ENCODE measurements at regions not wholly inside any gene's neighbourhood (a gene's known extent, or its start where the extent isn't known, plus 50 kb on each side); places are given as distances from the start of the nearest gene placed in this dataset.

GRCh38 chr4:58541926-58542325 lies 1431.7 kb upstream of the IGFBP7 start:
- DNase-seq = no peak
- H3K27me3 Mint-ChIP-seq = no peaks in the 10 kb centered on the region
- Histone ChIP-seq H3K4me1 (ENCODE audit: insufficient read depth, low read length) (no peaks in the 10 kb centered on the region), H3K4me3 (ENCODE audit: low read length) (no peak overlapping the region), H3K36me3 (ENCODE audit: insufficient read depth, low read length) (no peaks in the 10 kb centered on the region), H3K27me3 (ENCODE audit: control insufficient read depth in 1 of 2, insufficient read depth in 2 of 2, low read length in 2 of 2) (no peaks in the 10 kb centered on the region), H3K27ac (ENCODE audit: low read depth in 1 of 2, low read length in 2 of 2) (no peak overlapping the region), H3K9me3 (ENCODE audit: control insufficient read depth in 1 of 2, insufficient read depth in 1 of 2, low read length in 2 of 2) (peaks cover 0 to 4% of the 10 kb centered on the region in 2 experiments)
- POLR2A ChIA-PET = no interaction called here
- no peaks in the 10 kb centered on the region for H3K4me1 Mint-ChIP-seq (ENCODE audit: low read depth)
- no peak overlapping the region for H3K27ac Mint-ChIP-seq
- CTCF ChIA-PET = no interaction called here
- TF ChIP-seq CTCF (IDR thresholded peaks at IDR 0.05) = no peak
- peaks cover 3% of the 10 kb centered on the region for H3K9me3 Mint-ChIP-seq
- H3K36me3 Mint-ChIP-seq (ENCODE audit: low read depth) = no peaks in the 10 kb centered on the region
- H3K4me3 Mint-ChIP-seq = no peak overlapping the region
- ATAC-seq (ENCODE audit: poor library complexity) = no peak
- intact Hi-C loops (cut with DNase I, micrococcal nuclease) = no loop called here

- H3K36me3 ChIP-seq (ENCODE audit: insufficient read depth, low read length) = no peaks in the 10 kb centered on the region
Measured at GRCh38 chr4:58522765-58523382, 1412.7 kb upstream of the IGFBP7 start.

GRCh38 chr4:58515226-58515625 lies 1405.0 kb upstream of the IGFBP7 start:
- Mint-ChIP-seq H3K9me3 (peaks cover 2% of the 10 kb centered on the region), H3K4me3 (no peak overlapping the region), H3K27me3 (no peaks in the 10 kb centered on the region), H3K27ac (no peak overlapping the region), H3K4me1 (ENCODE audit: low read depth) (no peaks in the 10 kb centered on the region), H3K36me3 (ENCODE audit: low read depth) (no peaks in the 10 kb centered on the region)
- ATAC-seq (ENCODE audit: poor library complexity) = no peak
- TF ChIP-seq CTCF (IDR thresholded peaks at IDR 0.05) = no peak
- intact Hi-C loops (cut with DNase I, micrococcal nuclease) = no loop called here
- ChIA-PET POLR2A (no interaction called here), CTCF (no interaction called here)
- Histone ChIP-seq H3K27me3 (ENCODE audit: control insufficient read depth in 1 of 2, insufficient read depth in 2 of 2, low read length in 2 of 2) (no peaks in the 10 kb centered on the region), H3K4me3 (ENCODE audit: low read length) (no peak overlapping the region), H3K27ac (ENCODE audit: low read depth in 1 of 2, low read length in 2 of 2) (no peak overlapping the region), H3K36me3 (ENCODE audit: insufficient read depth, low read length) (no peaks in the 10 kb centered on the region), H3K4me1 (ENCODE audit: insufficient read depth, low read length) (no peaks in the 10 kb centered on the region), H3K9me3 (ENCODE audit: control insufficient read depth in 1 of 2, insufficient read depth in 1 of 2, low read length in 2 of 2) (peaks cover 0 to 4% of the 10 kb centered on the region in 2 experiments)
- no peak for DNase-seq

More at GRCh38 chr4:58522765-58523382, 1412.7 kb upstream of the IGFBP7 start:
- Mint-ChIP-seq H3K4me1 (ENCODE audit: low read depth) (no peaks in the 10 kb centered on the region), H3K4me3 (no peak overlapping the region), H3K27ac (no peak overlapping the region), H3K27me3 (no peaks in the 10 kb centered on the region), H3K36me3 (ENCODE audit: low read depth) (no peaks in the 10 kb centered on the region), H3K9me3 (no peaks in the 10 kb centered on the region)
- Histone ChIP-seq H3K9me3 (ENCODE audit: control insufficient read depth in 1 of 2, insufficient read depth in 1 of 2, low read length in 2 of 2) (peaks cover 0 to 7% of the 10 kb centered on the region in 2 experiments), H3K27ac (ENCODE audit: low read depth in 1 of 2, low read length in 2 of 2) (no peak overlapping the region), H3K27me3 (ENCODE audit: control insufficient read depth in 1 of 2, insufficient read depth in 2 of 2, low read length in 2 of 2) (no peaks in the 10 kb centered on the region), H3K4me1 (ENCODE audit: insufficient read depth, low read length) (no peaks in the 10 kb centered on the region), H3K4me3 (ENCODE audit: low read length) (no peak overlapping the region)
- intact Hi-C loops (cut with DNase I, micrococcal nuclease) = no loop called here
- POLR2A ChIA-PET = no interaction called here
- DNase-seq (no peak), ATAC-seq (ENCODE audit: poor library complexity) (no peak)
- no peak for TF ChIP-seq CTCF (IDR thresholded peaks at IDR 0.05)
- CTCF ChIA-PET = no interaction called here

Data from CD4-positive, alpha-beta T cell (primary cell).